ENCODE measurements at regions not wholly inside any gene's neighbourhood (a gene's known extent, or its start where the extent isn't known, plus 50 kb on each side); places are given as distances from the start of the nearest gene placed in this dataset.

GRCh38 chr15:95425859-95426258, 904.6 kb upstream of the NR2F2 start:
- no peak for TF ChIP-seq POLR2AphosphoS5 (IDR thresholded peaks at IDR 0.05)
- TF ChIP-seq CTCF (IDR thresholded peaks at IDR 0.05), result no peak
- TF ChIP-seq POLR2A (IDR thresholded peaks at IDR 0.05), result no peak
- TF ChIP-seq EP300 (IDR thresholded peaks at IDR 0.05), result no peak

Data from suprapubic skin (tissue), 4 donors.